Amygdala (tissue), 56 donors: ENCODE measurements at regions not wholly inside any gene's neighbourhood (a gene's known extent, or its start where the extent isn't known, plus 50 kb on each side); places are given as distances from the start of the nearest gene placed in this dataset.
"Not testable (repeated sequence)": the region's sequence is repeated elsewhere in the genome, so short reads cannot be mapped to it uniquely, and the experiment has no call there.

ENCODE experiments used
- DNase-seq, 56 donors: peaks; one replicate each; lab custom pipeline; 2025; lab: John Stamatoyannopoulos, UW

GRCh38 chr3:181969925-181970324, 258.2 kb downstream of the SOX2 start:
- no peak for DNase-seq

DNA sequence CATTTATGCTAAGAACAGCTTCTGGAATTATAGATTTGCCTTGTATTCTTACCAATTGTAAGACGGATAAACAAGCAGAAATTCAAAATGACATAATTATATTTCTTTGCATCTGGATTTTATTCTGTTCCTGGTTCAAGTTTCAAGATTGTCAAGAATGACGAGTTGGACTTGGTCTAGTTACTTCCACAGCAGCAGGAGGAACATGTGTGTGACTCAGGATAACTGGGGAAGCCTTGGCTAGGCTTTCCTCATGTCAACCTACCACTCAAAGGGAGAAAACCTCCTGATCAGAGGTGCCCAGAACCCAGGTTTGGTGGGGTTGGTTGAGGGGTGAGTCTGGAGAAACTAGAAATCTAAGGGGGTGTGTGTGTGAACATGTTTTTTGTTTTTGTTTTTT, 259.7 kb downstream of the SOX2 start:
- DNase-seq: no peak

- DNase-seq: no peak
Observed at GRCh38 chr3:181974198-181974597, 262.5 kb downstream of the SOX2 start.

GRCh38 chr3:181976526-181976925, 264.8 kb downstream of the SOX2 start:
- no peak for DNase-seq

DNA sequence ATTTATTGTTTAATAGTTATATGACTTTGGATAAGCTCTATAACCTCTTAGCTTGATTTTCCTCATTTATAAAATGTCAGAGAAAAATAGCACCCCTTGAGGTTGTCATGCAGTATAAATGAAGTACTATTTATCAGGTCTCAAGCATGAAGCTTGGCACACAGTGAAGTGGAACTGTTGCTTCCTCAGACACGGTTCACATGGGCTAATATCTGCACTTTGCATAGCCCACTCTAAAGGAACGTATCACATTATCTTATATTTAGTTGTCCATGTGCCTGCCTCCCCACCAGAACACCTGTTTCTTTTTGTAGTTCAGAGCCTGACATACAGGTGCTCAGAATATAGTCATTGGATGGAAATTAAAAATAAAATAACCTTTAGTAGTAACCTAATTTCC, 273.7 kb downstream of the SOX2 start:
- DNase-seq: no peak

DNA sequence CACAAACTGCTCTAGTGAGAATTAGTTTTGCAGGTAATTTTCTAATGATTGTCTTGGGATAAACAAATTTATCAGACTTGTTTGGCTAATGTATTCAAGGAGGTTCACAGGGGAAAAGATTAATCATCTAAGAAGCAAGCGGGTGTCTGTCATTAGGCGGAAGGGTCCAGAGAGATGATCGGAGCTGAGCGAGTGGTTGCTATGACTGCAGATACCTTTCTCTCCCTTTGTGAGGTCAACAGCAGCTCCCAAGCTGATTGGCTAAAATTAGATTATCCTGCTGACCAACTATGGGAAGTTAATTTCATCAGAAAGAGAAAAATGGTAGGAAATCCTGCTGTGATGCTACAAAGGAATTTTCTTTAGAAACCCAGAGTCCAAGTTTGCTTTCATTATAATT, 276.0 kb downstream of the SOX2 start:
- no peak for DNase-seq

- DNase-seq: no peak
Observed at GRCh38 chr3:181998828-181999227, 287.1 kb downstream of the SOX2 start.

DNA sequence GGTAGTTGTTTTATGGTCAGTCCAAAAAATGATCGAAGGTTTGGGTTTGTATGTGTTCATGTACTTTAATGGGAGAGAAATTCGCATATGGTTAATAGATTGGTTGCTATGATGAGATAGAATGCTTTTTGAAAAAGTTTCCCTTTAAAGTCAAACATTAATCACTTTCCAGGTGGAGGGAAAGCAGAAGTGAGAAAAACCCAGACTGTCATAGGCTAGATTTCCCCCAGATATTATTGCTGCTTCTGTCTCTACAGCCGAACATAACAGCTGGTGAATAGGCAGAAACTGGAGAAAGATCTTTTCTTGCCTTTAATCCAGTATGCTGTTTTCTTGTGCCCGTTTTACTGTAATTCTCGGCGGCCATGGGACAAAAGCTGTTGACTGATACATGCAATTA, 287.6 kb downstream of the SOX2 start:
- DNase-seq: no peak

- DNase-seq: no peak
Observed at GRCh38 chr3:182000447-182000846, 288.7 kb downstream of the SOX2 start.

DNA sequence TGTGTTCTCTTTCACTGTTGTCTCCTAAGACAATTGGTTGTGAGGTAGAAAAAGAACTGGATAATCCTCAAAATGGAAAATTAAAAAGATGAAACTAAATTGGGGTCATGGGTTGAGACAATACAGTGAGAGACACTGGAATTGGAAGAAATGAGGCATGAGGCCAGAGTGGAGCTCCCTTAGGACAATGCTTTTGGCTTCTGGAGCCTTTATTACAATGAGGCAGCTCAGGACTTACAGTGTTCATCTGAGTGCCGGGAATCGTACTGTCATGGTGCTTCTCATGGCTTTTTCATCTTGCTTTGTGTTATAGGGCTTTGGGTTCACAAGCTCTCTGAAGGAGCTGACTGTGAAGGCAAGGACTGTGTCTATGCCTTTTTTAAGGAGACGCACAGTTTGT, 293.5 kb downstream of the SOX2 start:
- DNase-seq: no peak

DNA sequence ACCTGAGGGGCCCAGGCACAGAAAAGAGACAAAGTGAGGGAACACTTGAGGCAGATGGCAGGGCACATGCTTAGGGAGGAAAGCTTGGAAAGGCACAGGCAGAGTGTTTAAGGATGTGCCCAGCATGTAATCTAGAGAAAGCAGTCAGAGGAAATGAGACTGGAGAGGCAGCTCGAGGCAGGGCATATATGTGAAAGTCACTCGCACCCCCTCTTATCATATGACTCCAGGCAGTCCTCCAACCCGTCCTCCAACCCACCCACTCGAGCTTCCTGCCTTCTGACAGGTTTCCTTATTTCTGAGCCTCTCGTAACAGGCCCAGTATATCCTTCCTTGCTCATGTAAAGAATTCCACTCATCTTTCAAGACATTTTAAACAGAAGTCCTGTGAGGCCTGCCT, 294.0 kb downstream of the SOX2 start:
- no peak for DNase-seq

DNA sequence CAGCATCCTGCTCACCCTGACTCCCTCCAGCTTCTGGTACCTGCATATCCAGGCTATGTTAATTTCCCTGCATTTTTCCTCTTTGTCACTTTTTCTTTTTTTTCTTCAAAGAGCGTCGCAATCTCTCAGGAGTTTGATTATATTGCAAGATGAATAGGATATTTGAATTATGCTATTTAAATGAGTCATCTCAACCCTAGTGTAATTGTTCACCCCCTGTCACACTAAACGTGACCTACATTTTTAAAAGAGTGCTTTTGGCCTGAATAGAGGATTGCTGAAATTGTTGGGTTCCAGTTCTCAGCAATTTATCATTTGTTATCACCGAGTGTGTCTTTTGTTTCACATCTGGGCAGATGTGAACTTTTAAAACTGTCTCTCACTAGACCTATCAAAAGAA, 294.7 kb downstream of the SOX2 start:
- DNase-seq: no peak

- DNase-seq: no peak
Observed at GRCh38 chr3:182007441-182007840, 295.7 kb downstream of the SOX2 start.

DNA sequence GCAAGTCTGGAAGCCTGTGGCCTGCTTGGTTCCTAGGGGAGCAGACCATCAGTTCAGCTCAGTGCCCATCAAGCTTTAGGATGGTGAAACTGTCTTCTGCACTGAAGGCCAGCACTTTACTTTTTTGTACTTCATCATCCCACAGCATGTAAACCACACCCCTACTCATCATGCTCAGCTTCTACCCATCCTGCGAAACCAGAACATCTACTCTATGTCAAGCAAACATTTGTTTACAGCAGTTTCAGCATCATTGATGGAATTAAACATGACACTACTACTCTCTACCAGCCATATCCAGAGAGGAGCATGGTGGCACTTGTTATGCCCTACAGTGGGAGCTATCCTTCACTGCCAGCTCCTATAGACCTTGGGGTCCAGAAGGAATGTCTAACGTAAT, 306.6 kb downstream of the SOX2 start:
- DNase-seq: no peak

DNA sequence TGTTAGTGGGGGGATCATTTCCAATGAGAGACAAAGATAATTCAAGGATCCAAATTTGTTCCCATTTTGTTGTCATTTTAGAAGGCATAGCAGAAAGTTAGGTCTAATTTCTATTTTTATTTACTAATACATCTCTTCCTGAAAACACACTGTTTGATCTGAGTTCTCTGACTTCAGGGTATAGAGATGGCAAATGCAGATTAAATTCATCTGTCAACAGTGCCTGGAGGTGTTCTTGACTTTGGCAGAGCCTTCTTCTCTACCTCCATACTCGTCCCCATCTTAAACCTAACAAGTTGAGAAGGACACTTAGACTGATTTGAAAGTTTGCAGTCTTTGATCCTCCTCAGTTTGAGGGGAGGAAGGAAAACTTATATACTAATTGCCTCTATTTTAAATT, 308.2 kb downstream of the SOX2 start:
- DNase-seq: no peak

DNA sequence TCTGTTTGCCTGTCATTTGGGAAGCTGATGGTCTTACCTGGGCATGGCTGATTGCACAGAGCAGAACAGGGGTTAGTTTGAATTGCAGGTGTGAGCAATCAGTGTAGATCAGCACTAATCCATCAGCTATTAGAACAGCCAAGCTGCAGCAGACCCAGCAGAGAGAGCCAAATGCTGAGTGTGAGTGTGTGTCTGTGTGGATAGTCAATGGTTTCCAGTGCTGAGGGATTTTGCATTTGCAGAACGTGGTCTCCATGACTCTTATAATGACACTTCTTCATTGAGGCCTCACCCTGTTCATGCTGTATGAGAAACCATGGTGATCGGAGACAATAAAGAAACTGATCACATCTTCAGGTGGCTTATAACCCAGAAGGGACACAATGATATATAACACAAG, 312.1 kb downstream of the SOX2 start:
- no peak for DNase-seq

- DNase-seq: no peak
Observed at GRCh38 chr3:182027366-182027765, 315.6 kb downstream of the SOX2 start.

- DNase-seq: no peak
Observed at GRCh38 chr3:182028081-182028480, 316.4 kb downstream of the SOX2 start.

DNA sequence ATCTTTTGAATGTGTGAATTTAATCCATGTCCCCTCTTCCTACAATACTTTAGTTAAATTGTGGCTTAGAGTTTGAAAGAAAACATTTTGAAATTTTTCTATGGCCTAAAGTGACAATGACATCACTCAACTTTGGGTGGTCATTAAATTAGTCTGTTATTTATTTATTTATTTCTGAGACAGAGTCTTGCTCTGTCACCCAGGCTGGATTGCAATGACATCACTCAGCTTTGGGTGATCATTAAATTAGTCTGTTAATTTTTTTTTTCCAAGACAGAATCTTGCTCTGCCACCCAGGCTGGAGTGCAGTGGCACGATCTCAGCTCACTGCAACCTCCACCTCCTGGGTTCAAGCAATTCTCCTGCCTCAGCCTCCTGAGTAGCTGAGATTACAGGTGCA, 322.5 kb downstream of the SOX2 start:
- DNase-seq: not testable (repeated sequence)

- no peak for DNase-seq
Observed at GRCh38 chr3:182035324-182035723, 323.6 kb downstream of the SOX2 start.

GRCh38 chr3:182036382-182036781, 324.7 kb downstream of the SOX2 start:
- no peak for DNase-seq

DNA sequence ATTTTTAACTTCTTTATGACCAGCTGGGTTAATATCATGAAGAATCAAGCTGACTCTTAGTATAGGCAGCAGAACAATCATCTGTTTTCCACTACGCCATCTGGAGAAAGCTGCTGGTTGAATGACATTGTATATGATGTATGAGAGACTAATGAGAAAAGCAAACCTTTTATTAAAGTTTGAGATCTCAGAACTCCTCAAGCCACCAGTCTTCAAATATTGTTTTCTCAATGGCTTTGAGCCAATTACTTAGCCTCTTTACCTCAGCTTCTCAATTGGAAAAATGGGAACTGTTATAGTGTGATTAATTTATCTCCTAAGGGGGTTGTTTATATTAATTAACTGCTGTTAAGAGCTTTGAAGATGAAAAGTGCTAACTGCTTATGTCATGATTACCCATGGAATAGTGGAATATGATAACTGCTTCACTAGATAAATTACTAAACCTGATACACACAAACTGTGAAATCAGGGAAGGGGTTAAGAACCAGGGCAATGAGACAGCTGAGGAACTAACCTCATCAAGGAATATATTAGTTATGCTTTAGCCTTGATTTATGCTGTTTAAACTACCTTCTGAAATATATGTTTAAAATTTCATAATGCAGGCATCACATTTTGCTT, 330.1 kb downstream of the SOX2 start:
- DNase-seq: no peak

- DNase-seq: no peak
Observed at GRCh38 chr3:182045736-182046135, 334.0 kb downstream of the SOX2 start.
